GM18517 (cell line): ENCODE measurements at regions not wholly inside any gene's neighbourhood (a gene's known extent, or its start where the extent isn't known, plus 50 kb on each side); places are given as distances from the start of the nearest gene placed in this dataset.
"Not testable (repeated sequence)": the region's sequence is repeated elsewhere in the genome, so short reads cannot be mapped to it uniquely, and the experiment has no call there.

Experiments
- ATAC-seq: cut with Tn5 transposase; IDR thresholded peaks from one replicate; pipeline ENCODE4 v1.9.1; 2021; ENCODE audit warnings: mild to moderate bottlenecking, moderate library complexity; ENCODE audit not compliant: unreplicated experiment

DNA sequence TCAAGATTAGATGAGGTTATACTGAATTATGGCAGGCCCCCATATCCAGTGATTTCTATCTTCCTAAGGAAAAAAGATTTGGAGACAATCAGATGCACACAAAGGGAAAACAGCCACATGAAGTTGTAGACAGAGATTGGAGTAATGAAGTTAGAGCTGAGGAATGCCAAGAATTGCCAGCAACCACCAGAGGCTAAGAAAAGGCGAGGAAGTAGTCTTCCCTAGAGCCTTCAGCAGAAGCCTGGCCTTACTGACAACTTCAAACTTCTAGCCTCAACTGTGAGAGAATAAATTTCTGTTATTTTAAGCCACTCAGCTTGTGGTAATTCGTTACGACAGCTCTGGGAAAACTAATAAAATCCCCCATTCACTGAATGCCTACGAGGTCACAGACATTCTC is 473.9 kb downstream of the COL12A1 start:
- no peak for ATAC-seq

DNA sequence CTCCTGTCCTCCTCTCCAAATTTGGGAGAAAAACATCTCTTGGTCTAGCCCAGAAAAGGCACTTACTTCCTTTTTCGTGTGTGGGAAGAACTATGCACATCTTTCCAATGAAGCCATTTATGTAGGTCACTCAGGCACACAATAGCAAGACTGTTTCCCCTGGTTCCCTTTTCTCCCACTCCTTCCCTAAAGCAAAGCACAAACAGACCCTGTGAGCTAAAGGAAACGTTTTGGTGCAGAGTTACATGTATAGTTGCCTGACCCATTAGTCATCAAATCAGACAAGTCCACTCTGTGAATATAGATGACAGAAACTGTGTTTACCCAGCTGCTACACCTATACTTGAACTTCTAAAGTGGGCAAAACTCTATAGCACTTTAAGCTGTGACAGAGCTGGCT is 474.6 kb downstream of the COL12A1 start:
- no peak for ATAC-seq

DNA sequence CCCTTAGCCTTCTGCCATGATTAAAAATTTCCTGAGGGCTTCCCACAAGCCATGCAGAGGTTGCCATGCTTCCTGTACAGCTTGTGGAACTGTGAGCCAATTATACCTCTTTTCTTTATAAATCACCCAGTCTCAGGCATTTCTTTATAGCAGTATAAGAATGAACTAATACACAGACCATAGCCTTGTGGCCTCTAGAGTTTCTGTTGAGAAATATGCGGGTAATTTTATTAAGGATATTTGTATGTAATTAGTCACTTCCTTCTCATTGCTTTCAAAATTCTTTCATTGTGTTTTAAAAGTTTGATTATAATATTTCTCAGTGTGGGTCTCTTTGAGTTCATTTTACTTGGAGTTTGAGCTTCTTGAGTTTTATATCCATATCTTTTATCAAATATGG is 484.9 kb downstream of the COL12A1 start:
- no peak for ATAC-seq

DNA sequence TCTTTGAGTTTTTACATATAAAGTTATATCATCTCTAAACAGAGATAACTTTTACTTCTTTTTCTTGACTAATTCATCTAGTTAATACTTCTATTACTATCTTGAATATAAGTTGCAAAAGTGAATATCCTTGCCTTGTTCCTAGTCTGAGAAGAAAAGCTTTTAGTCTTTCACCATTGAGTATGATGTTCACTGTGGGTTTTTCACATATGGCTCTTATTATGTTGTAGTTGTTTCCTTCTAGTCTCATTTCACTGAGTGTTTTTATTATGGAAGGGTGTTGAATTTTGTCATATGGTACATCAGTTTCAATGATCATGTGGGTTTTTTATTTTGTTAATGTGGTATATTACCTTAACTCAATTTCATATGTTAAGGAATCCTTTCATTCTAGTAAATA is 488.3 kb downstream of the COL12A1 start:
- no peak for ATAC-seq

DNA sequence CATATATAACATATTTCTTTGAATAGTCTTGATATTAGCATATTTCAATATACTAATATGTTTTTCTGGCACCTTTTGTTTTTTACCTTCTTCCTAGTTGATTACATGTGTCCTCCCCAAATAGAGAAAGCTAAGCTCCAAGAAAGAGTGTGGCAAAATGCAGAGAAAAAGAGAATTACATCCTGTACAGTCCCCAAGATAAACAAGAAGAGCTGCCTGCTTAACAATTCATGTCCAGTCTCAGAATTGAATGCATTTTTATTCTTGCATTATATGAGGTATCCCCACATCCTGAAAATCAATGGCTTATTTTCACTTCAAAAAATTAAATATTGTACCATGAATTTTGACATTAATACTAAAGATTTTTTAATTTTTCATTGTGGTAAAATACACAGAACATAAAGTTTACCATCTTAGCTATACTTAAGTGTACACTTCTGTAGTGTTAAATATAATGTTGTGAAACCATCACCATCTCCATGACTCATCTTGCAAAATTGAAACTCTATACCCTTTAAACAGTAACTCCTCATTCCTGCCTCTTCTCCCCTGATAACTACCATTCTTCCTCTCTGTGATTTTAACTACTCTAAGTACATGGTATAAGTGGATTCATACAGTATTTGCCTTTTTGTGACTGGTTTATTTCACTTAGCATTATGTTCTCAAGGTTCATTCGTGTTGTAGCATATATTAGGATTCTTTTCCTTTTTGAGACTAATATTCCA is 490.3 kb downstream of the COL12A1 start:
- no peak for ATAC-seq

DNA sequence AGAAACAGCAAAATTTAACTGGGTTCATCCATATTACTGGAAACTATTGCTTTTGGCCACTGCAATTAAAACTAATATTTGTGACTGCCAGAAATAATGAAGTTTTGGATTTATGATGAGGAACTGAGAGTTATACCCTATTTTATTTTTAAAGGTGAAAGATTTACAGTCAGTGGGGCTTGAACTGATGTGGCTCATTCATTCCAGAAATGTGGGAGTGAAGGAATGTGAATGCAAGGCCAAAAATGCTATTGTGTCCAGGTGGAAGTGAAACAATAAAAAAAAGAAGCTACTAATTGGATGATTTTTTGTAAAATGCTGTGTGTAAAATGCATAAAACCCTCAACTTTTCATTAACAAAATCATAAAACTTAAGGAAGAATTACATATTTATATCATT is 491.9 kb downstream of the COL12A1 start:
- ATAC-seq: no peak

DNA sequence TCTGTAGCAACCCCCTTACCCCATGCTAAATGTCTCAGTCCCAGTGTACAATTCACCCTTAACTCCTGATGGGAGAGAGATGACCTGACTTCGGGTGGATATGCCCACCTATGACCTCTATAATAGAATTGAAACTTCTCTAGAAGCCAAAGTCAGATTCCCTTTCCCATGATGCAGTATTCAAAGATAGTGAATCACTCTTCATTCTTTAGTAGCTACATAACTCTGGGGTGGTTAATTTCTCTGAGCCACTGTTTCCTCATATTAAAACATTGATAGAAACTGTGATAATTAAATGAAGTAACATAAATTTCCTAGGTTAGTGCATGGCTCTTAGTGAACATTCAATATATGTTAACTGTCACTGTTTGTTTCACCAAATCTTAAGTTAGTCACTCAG is 500.4 kb downstream of the COL12A1 start:
- no peak for ATAC-seq

DNA sequence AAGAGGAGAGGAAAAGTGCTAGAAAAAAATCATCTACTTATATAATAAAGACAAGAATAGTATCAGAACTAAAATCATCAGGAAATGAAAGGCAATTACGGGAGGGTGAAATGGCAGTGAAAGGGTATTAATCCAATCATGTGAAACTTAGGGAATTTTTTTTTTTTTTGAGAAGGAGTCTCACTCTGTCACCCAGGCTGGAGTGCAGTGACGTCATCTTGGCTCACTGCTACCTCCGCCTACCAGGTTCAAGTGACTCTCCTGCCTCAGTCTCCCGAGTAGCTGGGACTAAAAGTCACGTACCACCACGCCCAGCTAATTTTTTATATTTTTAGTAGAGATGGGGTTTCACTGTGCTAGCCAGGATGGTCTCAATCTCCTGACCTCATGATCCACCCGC is 501.3 kb downstream of the COL12A1 start:
- not testable (repeated sequence) for ATAC-seq

DNA sequence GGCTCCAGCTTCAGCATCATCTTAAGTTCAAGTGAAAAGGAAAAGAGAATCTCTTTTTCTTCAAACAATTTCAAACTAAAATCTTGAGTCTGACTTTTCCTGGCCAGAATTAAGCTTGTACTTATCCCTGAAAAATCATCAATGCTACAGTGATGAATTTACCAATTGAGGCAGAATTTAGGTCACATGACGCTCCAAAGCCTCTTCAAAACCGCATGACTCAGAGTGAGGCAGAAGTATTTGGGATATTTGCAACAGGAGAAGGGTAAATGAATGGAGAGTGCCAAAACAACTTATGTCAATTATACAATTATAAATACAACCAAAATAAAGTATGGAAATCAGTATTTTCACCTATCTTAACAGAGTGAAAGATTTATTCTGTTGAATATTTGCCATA is 515.5 kb downstream of the COL12A1 start:
- ATAC-seq: no peak

DNA sequence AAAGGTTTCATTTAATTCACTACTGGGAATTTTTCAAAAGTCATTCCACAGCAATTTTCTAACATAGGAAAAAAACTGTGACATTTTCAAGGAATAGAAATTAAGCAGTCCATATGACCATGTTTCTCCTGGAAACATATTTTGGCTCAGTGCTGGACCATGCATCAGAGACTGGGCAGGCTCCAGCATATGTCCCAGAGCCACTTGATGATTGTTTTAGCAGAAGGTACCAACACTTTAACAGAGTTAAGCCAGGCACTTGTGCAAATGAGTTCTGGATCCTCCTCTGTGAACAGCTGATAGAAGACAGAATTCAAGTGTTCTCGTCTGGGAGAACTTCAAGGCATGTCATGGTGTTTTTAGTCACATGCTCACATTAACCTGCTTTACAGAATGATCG is 516.3 kb downstream of the COL12A1 start:
- no peak for ATAC-seq

DNA sequence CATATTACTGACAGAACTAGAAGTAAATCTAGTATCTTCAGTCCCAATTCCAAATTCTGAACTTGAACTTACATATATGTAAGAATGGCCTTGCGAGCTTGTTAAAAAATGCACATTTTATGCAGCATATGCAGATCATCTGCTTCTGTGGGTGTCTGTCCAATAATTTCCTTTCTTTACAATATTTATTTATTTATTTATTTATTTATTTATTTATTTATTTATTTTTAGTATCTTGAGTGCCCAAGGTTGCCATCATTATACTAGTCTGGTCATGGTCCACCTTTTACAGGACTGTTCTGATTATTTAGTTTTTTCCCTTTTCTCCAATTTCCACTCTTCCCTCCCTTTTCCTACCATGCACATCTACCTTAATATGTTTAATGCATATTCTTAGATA is 528.4 kb downstream of the COL12A1 start:
- no peak for ATAC-seq

DNA sequence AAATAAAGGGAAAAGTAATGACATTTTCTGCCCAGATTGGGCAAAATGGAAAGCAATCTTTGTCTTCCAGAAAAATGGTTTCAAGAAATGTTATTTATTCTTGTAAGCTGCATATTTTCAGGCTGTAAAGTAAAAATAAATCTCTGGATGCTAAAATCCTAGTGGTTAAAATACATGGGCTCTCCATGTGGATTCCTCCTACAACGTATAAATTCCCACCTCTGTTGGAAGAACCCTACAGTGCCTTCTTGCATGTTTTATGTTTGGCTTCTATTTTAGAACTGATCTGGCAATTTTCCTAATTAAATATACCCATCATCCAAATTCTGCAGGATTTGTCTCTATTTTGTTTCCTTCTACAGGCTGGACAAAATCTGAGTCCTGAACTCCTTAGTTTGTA is 528.9 kb downstream of the COL12A1 start:
- no peak for ATAC-seq

DNA sequence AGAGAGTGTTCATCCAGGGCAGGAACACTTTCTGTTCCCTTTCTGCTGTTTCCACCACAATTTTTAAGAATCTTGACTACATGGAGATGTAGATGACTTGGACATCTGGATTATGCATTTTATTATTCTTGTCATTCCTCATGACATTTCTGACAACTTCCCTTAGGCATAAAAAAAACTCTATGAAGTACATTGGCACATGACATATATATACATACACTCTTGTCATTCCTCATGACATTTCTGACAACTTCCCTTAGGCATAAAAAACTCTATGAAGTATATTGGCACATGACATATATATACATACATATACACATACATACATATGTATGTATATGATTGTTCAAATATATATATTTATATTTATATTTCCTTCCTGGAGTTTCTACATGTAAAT is 531.5 kb downstream of the COL12A1 start:
- no peak for ATAC-seq

DNA sequence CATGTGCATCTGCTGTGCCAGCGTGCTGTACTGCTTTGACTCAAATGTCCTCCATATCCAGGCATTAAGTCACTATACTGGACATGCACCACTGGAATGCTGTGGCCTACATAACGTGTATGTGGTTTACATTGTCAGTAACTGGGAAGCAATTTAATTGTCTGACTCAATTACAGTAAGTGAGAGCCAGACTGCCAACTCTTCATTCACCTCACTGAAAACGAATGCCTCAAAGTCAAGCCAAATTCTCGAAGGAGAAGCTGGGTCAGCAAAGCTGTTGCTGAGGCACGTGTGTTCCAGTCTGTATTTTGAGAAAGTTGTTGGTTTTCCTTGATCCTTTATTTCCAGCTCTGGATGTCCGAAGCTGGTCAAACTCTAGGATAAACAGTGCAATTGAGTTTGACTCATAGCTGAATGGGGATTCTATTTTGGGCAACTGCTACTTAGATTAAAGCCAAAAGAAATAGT is 534.3 kb downstream of the COL12A1 start:
- no peak for ATAC-seq

DNA sequence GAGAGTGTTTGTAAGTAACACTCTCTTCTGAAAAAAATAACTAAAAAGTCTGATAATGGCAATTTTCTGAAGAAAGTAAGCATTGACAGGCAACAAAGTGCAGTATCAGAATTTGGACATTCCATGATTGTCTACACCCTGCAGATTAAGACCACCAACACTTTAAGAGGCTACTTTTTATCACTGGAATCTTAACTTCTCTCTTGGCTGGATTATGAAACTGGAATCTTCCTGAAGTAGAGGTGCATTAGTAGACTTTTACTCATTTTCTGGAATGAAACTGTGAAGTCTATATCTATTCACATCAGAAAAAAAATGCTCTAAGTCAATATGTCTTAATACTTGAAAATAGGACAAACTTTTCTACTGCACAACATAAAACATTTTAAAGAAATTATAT is 547.5 kb downstream of the COL12A1 start:
- no peak for ATAC-seq

DNA sequence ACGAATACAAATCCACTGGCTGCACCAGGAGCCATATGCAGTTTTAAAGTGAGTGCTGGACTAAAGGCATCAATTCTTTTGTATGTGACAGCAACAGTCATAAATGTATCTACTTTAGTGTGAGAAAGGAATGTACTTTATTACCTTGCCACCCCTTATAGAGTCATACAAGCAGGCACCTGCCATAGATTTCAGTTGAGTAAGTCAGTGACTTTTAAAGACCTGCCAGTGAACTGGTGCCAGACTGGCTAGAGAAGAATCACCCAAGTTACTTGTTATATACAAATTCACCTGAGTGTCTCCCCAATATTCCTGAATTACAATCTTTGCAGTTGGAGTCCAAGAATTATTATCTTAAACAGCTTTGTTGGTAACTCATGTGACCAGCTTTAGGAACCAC is 547.9 kb downstream of the COL12A1 start:
- no peak for ATAC-seq

DNA sequence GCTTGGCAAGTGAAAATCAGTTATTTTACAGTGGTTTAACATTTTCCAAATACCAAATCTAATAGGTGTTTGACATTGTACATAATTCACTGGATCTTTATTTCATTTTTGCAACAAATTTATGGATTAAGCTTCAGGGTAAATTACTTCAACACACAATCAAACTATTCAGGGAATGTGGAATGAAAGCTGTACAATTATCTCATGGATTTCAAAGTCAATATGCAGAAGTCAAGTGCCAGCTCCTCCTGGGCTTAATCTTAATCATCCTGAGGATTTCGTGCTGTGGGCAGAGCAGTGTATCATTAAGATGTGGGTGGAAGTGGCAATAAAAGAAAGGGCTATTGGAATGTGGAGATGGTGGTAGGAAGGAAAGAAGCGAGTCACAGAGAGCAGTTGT is 548.8 kb downstream of the COL12A1 start:
- ATAC-seq: no peak

DNA sequence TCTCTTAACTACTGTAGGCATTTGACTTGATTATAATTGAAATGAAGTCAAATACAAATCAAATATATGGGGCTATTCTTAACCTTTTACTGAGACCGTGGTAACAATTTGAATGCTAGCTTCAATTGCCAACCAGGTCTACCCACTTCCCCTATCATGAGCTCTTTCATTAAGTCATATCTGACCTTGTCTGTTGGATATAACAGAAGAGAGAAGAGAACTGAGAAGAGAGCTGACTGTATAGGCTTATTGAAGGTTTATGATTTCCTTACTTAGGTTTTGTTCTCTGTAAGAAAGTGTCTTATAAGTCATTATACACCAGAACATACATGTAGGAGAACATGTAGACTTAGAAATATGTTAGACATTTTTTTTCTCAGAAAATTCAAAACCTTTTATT is 549.4 kb downstream of the COL12A1 start:
- ATAC-seq: no peak

DNA sequence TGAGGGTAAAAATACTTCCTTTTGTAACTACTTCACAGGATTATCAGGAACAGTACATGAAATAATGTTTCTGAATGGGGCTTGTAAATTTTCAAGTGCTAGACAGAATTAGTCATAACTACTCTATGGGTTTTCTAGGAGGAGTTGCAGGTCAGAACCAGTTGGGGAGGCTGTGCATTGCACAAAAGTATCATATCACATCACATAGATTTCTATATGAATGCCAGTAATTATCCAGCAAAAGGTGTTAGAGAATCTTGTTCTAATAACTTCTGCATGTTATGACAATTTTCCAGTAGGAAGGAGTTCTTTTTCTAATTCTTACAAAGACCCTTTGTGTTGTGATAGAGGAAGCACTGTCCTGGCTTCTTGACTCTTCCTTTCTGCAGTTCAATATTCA is 551.6 kb downstream of the COL12A1 start:
- no peak for ATAC-seq

DNA sequence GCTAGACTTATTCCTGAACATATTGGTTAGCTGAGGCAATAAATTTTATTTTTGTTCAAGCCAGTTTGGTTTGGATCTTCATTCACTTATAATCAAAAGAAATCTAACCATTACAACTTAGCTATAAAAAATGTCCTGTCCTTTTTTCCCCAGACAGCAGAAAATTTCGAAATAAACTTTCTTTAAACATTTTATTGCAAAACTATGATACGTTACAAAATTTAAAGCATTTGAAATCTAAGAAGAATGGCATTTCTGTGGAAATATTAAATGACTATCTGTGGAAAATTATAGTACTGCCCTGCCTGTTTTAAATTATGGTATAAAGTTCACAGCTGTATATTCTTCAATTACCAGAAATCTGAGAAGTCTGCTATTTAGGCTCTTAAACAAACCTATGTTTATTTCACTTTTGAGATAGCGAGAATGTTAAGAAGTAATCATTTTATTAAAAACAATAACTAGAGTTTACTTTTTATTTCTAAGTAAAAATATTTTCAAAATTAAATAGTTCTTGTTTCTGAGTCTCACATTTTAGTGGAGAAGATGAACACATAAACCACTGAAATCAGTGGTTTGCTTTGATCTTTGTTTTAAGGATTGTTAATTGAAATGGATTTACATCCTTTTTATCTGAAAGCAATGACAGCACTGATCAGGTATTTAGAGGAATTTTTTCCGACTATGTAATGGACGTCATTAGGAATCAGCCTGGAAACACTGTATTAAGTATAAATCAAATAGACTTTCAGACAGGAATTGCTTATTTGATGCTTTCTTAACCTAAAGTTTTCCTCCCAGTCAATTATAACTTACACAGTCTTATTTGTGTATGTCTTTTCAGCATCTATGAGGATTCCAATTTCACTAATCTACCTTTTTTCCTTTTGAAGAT is 553.7 kb downstream of the COL12A1 start:
- no peak for ATAC-seq

DNA sequence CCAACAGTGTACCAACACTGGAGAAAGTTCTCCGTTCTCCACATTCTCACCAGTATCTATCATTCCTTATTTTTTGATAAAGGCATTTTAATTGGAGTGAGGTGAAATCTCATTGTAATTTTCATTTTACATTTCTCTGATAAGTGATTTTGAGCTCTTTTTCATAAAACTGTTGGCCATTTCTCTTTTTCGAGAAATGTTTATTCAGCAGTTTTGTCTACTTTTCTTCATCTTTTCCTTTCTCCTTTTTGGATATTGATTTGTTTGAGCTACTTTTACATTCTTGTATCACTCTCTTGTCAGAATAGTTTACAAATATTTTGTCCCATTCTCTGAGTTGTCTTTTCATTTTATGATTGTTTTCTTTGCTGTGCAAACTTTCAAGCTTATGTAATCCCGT is 555.2 kb downstream of the COL12A1 start:
- no peak for ATAC-seq

DNA sequence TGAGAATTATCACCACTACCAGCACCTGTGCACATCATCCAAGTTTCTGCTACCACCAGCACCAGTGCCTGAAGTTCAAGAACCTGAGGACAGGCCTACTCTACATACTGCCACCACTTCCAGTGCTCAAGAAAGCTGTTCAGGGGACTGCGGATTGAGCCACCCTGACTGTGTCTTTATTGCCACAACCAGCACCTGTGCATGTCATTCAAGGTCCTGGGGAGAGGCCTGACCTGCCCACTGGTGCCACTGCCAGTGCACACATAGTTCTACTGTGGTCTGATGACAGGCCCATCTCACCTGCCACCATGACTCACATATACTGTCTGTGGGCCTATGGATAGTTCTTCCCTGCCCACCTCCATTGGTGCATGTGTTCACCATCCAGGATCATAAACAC is 559.4 kb downstream of the COL12A1 start:
- no peak for ATAC-seq
